ENCODE measurements at regions not wholly inside any gene's neighbourhood (a gene's known extent, or its start where the extent isn't known, plus 50 kb on each side); places are given as distances from the start of the nearest gene placed in this dataset.

- H3K27ac ChIP-seq (ENCODE audit: low read depth, low read length): no peak overlapping the region
- BruUV-seq (replicated peaks): no TSS peak
- no peak overlapping the region for H3K4me2 ChIP-seq (ENCODE audit: low read length)
- no peaks in the 10 kb centered on the region for H3K4me1 ChIP-seq (ENCODE audit: control insufficient read depth in 1 of 2, insufficient read depth in 2 of 2, low read length in 2 of 2)
- H3K9me2 ChIP-seq (ENCODE audit: insufficient read depth): no peaks in the 10 kb centered on the region
- no peaks in the 10 kb centered on the region for H3K79me2 ChIP-seq (ENCODE audit: insufficient read depth, low read length)
- no peaks in the 10 kb centered on the region for H4K20me1 ChIP-seq (ENCODE audit: insufficient read depth)
- no peaks in the 10 kb centered on the region for H3K36me3 ChIP-seq (ENCODE audit: control insufficient read depth in 1 of 2, insufficient read depth in 2 of 2, low read length in 2 of 2)
- TF ChIP-seq SRF (IDR thresholded peaks at IDR 0.05; ENCODE audit: low read depth) (no peak), MAX (IDR thresholded peaks at IDR 0.05) (no peak), EGR1 (IDR thresholded peaks at IDR 0.05; ENCODE audit: low read depth) (no peak), TCF7L2 (IDR thresholded peaks at IDR 0.05; ENCODE audit: borderline replicate concordance, extremely low read depth, insufficient read depth, insufficient read length) (no peak), ZBTB33 (IDR thresholded peaks at IDR 0.05; ENCODE audit: extremely low read depth, insufficient replicate concordance, low read length) (no peak), JUND (IDR thresholded peaks at IDR 0.05) (no peak), ZFX (IDR thresholded peaks at IDR 0.05) (no peak), SP1 (IDR thresholded peaks at IDR 0.05; ENCODE audit: low read depth) (no peak), ZNF274 (IDR thresholded peaks at IDR 0.05; ENCODE audit: low read depth, low read length) (no peak), POLR2A (IDR thresholded peaks at IDR 0.05; ENCODE audit: borderline replicate concordance, extremely low read depth, insufficient read depth, insufficient read length) (no peak), CTCF (IDR thresholded peaks at IDR 0.05 in 2 of 3, conservative IDR thresholded peaks at IDR 0.05 in 1 of 3; ENCODE audit: borderline replicate concordance in 1 of 3, insufficient read depth in 1 of 3, low read depth in 2 of 3, low read length in 2 of 3) (no peak), FOSL1 (IDR thresholded peaks at IDR 0.05; ENCODE audit: low read depth) (no peak), ATF3 (IDR thresholded peaks at IDR 0.05) (no peak), CEBPB (IDR thresholded peaks at IDR 0.05; ENCODE audit: low read depth) (no peak), ELF1 (IDR thresholded peaks at IDR 0.05; ENCODE audit: borderline replicate concordance, low read depth) (no peak), SIN3A (IDR thresholded peaks at IDR 0.05; ENCODE audit: low read depth) (no peak), RAD21 (IDR thresholded peaks at IDR 0.05; ENCODE audit: low read depth) (no peak), EZH2 (IDR thresholded peaks at IDR 0.05) (no peak), EZH2phosphoT487 (IDR thresholded peaks at IDR 0.05; ENCODE audit: borderline replicate concordance) (no peak), YY1 (IDR thresholded peaks at IDR 0.05; ENCODE audit: extremely low read depth, insufficient replicate concordance, low read depth, low read length) (no peak)
- CTCF ChIA-PET: no interaction called here
- no peak for DNase-seq (ENCODE audit: low read depth, low spot score)
- H3K9ac ChIP-seq (ENCODE audit: low read length): no peak overlapping the region
- POLR2A ChIA-PET: no interaction called here
- ATAC-seq: no peak
- intact Hi-C loops (cut with micrococcal nuclease): no loop called here
- H3K27me3 ChIP-seq (ENCODE audit: insufficient read depth, low read length): peaks cover 80% of the 10 kb centered on the region
- H3K9me3 ChIP-seq (ENCODE audit: control insufficient read depth in 1 of 2, insufficient read depth in 1 of 2, low read depth in 1 of 2, low read length in 2 of 2): no peaks in the 10 kb centered on the region
- H3K4me3 ChIP-seq (replicated peaks in 1 of 2; ENCODE audit: low read depth in 1 of 2, low read length in 2 of 2): no peak overlapping the region
- RAD21 ChIA-PET (ENCODE audit: low non-redundant PET in 1 of 2, low total read pairs in 2 of 2, uncharacterized antibody in 2 of 2, unreplicated experiment in 2 of 2): no interaction called here
- H2AFZ ChIP-seq (ENCODE audit: low read depth, low read length, poor library complexity, severe bottlenecking): no peak overlapping the region
Observed at GRCh38 chr10:125548878-125549277, 134.1 kb downstream of the TEX36 start.

Measured in HCT116 (cell line).